HG02588 (cell line): ENCODE measurements at regions not wholly inside any gene's neighbourhood (a gene's known extent, or its start where the extent isn't known, plus 50 kb on each side); places are given as distances from the start of the nearest gene placed in this dataset.

Experiments
- ATAC-seq: cut with Tn5 transposase; IDR thresholded peaks from one replicate; pipeline ENCODE4 v1.9.1; 2021; ENCODE audit warnings: mild to moderate bottlenecking, moderate library complexity; ENCODE audit not compliant: unreplicated experiment

DNA sequence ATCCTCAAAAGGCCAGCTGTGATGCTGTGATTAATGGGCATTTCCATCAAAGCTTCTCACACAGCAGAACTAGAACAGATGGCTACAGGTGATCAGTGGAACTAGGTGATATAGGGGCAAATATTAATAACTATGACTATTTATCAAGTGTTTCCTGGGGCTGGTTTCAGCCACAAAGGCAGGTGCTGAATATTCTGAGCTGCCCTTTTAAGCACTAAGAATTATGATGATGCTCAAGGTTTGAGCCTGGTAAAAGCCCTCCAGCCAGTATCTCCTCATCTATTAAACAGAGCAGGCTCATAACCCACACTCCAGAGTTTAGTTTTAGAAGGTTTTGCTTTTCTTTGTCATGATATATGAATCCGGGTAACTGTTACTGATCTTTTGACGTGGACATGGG, 129.5 kb upstream of the ACP3 start:
- ATAC-seq, result no peak

DNA sequence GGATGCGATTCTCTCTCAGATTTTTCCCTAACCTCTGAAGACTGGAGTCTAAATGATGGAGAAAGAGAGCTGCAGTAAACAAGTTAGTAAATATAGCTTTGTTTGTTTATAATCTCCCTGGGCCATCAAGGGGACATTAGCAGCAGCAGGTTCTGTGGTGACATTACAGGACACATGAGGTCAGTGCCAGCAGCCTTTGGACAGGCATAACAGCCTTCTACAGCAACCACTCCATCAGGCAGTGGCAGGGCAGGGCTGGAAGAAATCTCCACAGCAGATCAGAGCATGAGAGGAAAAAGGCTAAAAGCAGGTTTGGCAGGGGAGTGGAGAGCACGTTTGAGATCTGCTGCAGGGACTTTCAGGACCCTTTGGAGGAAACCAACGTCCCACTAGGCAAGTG, 127.6 kb upstream of the ACP3 start:
- no peak for ATAC-seq

DNA sequence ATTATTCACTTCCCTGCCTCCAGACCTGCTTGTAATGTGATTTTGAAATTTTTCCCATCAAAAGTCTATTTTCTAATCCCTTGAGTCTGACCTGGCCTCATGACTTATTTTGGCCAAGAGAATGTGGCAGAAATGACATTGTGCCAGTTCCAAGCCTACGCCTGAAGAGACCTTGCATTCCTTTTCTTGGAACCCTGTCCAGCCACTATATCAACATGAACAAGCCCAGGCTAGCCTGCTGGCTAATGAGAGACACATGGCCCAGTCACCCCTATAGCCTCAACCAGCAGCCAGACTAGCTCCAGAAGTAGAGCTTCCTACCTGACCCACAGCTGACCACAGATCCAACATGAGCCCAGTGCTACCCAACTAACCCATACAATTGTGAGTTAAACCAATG, 121.1 kb upstream of the ACP3 start:
- ATAC-seq, result no peak

DNA sequence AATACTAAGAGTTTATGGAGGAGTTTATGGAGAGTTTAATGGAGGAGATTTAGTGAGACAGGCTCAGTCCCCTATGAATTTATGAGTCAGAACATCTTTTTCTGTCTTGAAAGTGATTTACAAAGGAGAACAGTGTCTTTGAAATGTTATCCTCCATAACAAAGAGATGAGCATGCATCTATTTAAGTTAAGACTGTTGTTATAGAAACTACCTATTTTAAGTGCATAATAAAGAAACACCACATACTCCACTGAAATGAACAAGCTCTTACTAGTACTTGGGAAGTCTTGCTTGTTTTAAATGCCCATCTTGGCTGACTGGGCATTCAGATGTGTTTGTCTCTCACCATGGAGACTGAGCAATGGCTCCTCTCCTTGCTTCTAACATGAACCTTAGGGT, 118.7 kb upstream of the ACP3 start:
- no peak for ATAC-seq

DNA sequence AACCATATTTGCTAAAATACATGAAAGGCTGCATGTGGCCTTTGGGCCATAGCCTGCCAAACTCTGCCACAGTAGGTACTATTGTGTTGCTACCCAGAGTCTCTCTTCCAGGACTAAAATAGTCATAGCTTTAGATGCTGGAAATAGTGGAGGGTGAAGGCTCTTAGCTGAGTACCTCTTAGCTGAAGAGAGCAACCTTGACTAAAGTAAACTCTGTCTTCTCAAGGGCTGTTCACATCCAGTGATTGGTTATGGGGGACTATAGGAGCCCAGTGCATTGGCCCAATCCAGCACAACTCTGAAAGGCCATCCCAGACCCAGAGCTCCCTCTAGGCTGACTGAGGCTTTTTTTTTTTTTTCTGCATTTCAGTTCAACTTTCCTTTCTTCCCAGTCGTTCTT, 117.8 kb upstream of the ACP3 start:
- no peak for ATAC-seq

DNA sequence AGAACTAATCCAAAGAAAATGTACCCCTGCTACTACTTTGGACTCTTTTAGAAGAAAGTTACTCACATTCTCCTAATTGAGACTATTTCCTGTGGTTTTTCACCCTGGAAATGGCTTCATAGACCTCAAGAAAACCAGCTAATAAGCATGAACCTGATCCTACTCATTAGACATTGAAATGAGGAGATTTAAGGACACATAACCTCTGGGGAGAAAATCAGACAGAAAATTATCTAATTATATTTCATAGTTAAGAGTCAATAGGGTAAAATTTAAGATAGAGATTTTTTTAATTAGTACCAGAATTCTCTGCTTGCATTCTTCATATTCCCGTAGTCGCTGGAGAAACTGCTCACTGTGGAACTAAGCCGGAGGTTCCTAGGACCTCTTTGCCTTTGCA, 114.6 kb upstream of the ACP3 start:
- ATAC-seq, result no peak

DNA sequence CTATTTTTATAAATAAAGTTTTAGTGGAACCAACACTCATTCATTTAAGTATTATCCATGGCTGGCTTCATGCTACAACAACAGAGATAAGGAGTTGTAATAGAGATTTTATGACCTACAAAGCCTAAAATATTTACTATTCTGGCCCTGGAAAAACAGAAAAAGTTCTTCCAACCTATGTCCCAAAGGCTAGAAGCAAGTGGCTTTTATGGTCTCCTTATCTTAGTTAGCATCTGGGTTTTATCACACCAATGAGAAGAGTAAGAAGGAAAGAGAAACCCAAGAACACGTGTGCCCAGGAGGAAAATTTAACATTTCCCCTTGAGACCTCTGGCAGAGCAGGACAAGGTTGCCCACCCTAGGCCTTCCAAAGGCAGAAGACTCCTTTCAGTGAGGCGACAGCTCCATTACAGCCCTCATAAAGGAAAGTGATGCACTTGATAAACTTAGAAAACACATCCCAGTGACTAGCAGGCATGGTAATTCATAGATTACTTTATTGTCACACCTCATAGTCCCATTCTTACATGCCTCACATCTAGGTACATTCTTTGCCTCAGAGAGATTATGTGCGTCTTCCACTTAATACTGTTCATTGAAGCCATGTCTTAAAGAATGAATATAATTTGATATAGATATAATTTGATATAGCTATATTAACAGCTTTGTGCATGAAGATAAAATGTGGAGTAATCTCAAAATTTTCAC, 113.2 kb upstream of the ACP3 start:
- ATAC-seq, result no peak

DNA sequence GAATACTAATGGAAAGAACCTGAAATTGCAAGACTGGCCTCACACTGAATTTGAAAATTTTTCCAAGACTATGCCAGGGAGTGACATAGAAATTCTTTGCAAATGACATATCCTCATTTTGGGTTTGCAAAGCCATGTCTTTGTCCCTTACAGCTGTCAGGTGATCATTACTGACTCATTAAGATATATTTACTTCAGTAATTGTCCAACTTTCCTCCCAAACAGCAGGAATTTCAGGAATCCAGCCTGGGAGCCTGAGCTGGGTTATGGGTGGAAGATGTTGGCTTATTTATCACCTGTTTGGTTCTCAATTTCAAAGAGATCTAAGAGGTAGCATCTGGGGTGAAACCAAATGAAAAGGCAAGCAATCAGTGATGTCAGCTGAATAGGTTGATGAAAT, 111.6 kb upstream of the ACP3 start:
- ATAC-seq, result no peak

DNA sequence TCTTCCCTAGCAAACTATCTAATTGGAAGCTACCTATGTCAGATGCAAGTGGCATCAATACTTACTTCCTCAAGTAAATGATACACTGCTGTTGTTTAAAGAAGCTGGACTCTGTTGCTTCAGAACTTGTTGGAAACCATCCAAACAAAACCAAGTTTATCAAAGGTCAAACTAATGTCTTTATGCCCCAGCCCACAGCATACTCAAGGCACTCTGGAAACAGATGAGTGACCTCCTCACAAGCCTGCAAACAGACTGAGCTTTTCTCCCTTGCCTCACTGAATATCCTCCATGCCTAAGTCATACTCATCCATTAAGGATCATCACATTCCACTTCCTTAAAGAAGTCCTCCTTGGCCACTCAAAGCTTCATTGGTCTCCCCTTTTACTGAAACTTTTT, 107.4 kb upstream of the ACP3 start:
- no peak for ATAC-seq

DNA sequence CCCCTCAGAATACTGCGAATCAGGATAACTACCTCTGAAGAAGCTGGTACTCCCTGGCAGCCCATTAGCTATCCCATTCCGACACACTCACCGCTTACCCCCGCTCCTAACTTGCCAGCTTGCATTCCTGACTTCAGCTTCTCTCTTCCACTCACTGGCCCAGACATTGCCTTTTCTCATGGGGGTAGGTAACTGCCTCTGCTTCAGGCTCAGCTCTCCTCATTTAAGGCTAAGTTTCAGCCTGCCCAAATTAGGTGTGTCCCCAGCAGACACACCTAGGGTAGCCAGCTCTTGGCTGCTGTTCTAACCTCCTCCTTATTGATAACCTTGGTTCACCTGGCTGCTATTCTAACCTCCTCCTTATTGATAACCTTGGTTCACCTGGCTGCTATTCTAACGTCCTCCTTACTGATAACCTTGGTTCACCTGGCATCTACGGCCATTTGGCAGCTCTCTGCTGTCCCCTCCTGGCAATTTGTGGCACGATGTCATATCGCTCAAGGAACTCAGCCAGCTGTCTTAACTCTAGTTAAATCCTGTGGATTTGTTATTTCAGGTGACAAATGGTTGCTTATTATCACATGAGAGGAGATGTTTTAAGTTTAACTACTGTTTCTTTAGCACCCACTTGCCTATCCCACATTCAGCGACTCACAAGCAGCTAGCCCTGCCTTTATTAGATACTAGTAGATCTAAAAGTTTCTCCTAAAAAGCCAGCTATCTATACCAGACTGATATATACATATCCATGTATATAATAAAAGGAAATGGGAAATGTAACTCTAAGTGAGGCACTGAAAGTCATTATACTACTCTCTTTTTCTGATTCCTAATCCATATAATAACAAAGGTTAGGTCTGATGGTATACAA, 106.5 kb upstream of the ACP3 start:
- no peak for ATAC-seq

DNA sequence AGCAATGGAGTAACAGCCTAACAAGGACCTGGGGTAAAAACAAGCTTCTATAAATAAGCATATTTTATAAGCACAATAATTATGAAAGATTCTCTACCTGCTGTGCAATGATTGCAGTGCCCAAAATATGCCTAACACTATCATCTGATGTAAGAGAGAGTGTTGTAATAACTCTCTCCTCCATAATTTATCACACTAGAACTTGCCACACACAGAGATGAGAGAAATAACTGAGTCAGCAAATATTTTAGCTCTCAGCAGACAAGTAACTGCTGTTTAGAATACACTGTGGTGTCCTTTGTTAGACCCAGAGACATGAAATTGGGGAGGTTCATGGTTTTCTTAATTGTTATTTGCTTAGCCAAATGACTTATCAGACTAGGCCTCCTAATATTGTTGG, 105.3 kb upstream of the ACP3 start:
- no peak for ATAC-seq

DNA sequence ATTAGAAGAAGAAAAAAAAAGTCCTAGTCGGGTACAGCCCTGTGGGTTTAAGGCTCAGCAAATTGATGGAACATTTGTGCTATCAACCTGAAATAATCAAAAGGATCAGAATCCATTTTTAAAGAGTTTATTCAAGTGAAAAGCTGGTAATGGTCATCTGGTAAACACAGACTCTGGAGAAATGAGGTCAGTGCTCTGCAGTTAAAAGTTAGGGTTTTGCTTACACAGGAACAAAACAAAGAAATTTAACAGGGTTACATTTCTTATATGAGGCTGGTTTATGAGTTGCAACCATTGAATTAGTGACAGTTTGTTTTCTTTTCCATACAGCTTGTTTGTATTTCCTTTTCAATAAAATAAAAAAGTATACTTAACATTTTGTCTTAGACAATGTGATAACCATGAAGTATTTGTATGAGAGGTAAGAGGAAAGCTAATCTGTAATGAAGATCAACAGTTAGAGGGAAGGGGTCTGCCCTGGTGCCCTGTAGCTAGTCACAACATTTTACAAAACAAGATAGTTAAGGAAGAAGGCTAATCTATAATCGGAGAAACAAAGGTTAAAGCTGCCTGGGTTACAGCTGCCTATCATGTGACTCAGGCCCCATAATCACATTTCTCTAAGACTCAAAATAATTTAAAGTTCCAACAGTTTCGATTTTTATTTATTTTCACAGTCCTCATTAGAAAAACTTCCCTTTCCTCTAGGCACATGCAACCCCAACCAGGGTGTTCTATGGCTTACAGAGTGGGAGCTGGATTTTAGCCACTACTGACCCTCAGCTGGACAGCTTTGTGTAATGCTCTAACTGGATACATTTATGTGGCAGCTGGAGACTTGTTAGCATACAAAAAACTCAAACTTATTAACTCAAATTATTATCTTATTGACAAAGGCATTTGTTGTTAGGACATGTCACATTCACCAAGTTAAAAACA, 98.1 kb upstream of the ACP3 start:
- ATAC-seq, result no peak

DNA sequence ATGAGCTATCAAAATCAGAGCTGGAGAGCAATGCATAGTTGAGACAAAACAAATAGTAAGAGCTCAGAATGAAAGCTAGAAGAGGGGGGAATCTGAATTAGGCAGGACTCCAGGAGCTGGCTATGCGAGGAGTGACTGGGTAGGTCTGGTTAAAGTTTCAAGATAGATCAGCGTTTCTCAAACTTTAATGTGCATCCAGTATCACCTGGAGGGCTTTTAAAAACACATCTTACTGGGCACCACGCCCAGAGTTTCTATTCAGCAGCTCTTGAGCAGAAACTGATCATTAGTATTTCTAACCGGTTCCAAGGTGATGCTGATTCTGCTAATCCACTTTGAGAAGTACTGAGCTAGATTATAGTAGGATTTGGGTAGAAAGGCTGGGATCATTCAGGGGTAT, 96.2 kb upstream of the ACP3 start:
- ATAC-seq, result no peak

DNA sequence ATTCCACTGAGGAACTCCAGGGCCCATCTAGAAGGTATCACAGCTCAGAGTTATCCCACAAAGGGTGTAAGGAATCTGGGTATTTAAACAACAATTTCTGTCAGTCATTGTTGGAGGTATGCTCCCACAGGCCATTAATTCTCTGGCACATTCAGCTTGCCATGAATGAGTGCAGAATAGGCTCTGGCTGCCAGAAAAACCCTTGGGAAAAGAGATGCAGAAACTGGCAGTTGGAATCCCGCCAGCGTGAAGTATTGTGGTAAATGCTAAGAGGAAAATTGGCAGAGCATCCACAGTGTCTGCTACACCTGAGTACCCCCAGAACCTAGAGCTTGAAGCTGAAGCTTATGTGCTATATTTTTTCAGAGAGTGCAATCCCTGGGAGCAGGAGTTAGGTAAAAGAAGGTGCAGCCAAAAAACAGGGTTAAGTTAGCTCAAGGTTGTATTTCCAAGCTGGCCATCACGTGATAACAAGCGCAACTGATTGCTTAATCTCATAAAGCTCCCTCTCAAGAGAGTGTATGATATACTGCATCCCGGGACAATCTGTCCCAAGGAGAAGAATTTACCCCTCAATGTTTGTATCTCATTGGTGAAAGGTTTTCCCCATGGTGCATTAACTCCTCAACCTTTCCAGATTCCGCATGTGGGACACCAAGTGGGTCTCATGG, 94.2 kb upstream of the ACP3 start:
- no peak for ATAC-seq

DNA sequence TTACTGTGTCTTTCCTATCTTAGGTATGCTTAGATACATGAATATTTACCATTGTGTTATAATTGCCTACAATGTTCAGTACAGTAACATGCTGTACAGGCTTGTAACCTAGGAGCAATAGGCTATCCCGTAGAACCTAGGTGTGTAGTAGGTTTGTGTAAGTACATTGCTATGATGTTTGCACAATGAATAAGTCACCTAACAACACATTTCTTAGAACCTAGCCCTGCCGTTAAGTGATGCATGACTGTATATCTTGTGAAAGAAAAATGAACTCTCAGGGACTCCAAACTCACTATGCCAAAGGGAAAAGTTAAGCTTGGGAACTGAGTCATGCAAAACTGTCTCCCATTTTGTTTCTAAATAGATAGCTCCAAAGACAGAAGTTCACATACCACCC, 91.5 kb upstream of the ACP3 start:
- ATAC-seq, result no peak

DNA sequence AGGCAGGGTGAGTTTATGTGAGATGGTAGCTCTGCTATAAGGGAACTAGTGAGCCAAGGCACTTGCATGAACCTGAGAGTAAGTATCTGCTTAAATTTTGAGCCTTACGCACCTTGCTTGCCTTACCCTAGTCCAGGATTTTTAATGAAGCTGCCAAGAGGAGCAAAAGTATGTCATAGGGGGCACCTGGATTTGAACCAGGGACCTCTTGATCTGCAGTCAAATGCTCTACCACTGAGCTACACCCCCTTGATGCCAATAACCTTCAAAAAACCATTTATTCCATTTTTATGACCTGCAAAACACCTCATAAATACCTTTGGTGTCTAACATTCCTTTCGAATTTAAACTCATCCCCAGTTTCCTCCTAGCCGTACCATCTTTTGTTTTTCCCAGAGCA, 88.3 kb upstream of the ACP3 start:
- ATAC-seq, result no peak

DNA sequence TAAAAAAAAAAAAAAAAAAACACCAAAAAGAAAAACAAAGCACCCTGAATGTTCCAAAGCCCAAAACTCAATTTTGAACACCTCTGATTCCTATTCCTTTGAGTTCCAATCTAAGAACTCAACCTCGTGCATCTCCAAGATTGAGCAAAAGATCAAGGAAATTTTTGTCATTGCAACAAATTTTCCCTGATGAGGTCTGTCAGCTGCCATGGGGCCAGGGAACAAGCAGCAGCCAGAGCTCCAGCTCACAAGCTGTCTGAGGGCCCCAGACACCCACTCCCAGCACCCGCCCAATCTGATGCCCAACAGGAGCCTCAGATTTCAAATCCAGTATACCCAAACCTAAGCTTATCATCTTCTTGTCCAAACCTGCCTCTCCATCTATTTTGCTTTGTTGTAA, 87.6 kb upstream of the ACP3 start:
- ATAC-seq, result no peak

DNA sequence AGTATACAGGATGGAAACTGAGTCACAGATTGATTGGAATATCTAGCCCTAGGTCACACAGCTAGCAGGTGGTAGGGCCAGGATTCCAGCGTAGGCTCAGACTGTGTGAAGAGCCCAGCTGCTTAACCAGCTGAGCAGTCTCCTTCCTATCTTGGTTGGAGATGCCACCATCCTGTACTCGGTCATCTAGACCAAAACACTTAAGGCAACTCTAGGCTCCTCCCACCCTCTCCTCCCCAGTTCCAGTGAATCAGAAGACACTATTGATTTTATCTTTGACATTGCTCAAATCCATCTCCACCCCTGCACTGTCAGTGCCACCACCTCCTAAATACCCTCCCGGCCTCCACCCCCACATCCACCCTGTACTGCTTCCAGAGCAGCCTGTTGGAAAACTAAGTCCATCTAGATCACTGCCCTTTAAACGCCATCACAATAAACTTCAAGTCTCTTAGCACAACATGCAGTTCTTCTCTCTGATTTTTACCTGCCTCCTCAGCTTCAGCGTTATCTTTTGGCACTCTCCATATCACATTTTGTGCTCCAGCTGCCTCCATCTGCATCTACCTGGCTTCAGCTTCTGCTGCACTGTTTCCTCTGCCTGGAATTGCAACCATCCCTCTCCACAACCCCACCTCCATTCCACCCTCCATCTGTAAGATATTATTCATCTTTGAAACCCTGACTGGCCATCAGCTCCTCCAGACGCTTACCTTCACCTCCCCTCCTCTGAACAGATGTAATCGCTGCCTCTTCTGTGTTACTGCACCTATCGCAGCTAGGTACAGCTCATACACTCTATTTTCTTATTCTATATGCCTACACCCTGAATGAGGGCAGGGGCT, 86.8 kb upstream of the ACP3 start:
- no peak for ATAC-seq

DNA sequence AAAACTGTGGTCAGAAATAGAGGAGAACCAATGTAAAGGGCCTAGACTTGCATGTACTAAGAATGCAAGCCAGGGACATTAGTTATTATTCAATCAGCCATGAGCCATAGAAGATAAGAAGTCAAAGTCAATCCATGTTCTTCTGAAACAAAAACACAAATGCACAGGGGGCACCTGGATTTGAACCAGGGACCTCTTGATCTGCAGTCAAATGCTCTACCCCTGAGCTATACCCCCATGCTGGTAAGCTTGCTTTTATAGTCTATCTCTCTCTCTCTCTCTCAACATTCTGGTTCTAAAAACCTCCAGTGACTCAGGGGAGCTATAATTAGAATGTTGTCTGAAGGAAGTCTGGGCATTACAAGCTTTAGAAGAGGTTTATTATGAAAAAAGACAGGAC, 85.6 kb upstream of the ACP3 start:
- ATAC-seq, result no peak

DNA sequence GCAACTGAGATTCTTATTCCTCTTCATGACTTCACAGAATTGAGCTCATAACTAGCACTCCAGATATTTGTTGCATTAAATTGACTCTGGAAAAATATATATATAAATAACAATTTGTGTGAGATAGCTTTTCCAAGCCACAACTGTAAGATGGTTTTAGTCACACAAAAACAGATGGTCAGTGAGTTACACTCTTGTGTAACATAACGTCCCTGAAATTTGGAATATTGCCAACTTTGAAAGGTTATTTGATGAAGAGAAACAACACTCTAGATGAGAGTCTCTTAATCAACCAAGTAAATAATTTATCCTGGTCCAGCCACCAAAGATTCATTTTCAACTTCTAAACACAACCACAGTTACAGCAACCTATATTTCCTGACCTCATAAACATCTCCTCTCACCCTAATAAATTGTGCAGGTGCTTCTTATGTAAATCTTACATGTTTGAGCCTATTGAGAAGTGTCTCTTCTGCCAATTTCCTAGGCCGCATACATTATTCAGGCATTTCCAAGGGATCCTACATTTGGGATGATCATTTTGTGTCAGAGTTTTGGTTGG, 84.9 kb upstream of the ACP3 start:
- no peak for ATAC-seq
